ENCODE measurements at regions not wholly inside any gene's neighbourhood (a gene's known extent, or its start where the extent isn't known, plus 50 kb on each side); places are given as distances from the start of the nearest gene placed in this dataset.
"Not testable (repeated sequence)": the region's sequence is repeated elsewhere in the genome, so short reads cannot be mapped to it uniquely, and the experiment has no call there.

DNA sequence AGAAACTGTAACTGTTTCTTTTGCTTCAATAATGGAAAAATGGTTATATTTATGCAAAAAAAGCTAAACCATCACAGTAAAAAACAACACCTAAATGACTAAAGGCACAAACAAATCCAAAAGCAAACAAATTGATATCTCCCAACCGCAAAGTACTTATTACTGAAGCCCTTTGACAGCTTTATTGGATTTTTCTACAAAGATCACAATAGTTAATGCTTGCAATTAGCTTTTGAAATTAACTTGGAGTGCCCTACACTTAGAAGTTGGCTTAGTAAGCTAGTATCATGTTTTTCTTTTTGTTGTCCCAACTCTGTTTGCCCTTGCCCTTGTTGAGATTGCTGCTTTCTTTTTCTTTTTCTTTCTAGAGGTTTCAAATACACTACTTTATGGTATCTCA is 257.5 kb downstream of the INHBA start:
- no peaks in the 10 kb centered on the region for H3K36me3 ChIP-seq (ENCODE audit: control insufficient read depth in 1 of 2, insufficient read depth in 2 of 2, low read length in 2 of 2)
- no peaks in the 10 kb centered on the region for H3K9me3 ChIP-seq (ENCODE audit: control insufficient read depth in 1 of 2, low read length in 2 of 2)
- no peaks in the 10 kb centered on the region for H3K27me3 ChIP-seq (ENCODE audit: low read depth, low read length)
- H3K4me1 ChIP-seq (ENCODE audit: control insufficient read depth in 1 of 2, insufficient read depth in 2 of 2, low read length in 2 of 2), result no peaks in the 10 kb centered on the region
- no peak overlapping the region for H3K27ac ChIP-seq (ENCODE audit: low read length)
- H3K4me3 ChIP-seq (ENCODE audit: low read depth in 1 of 2, low read length in 2 of 2), result no peak overlapping the region

DNA sequence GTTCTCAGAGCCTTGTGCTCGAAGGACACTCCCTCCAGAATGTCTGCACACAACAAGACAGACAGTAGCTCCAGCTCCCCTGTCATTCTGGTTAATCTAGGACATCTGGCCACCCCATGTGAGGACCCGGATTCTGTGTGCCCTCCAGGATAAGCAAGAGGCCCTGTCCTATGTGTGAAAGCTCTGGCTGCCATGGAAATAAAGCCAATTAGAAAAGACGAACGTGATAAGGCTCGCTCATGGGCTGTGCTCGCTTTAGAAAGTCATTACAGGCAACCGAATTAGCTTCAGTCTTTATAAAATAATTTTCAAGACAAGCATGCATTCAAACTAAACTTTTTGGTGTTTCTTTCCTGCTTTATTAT is 263.4 kb downstream of the INHBA start:
- H3K4me1 ChIP-seq (ENCODE audit: control insufficient read depth in 1 of 2, insufficient read depth in 2 of 2, low read length in 2 of 2), result no peaks in the 10 kb centered on the region
- H3K36me3 ChIP-seq (ENCODE audit: control insufficient read depth in 1 of 2, insufficient read depth in 2 of 2, low read length in 2 of 2), result no peaks in the 10 kb centered on the region
- no peak overlapping the region for H3K4me3 ChIP-seq (ENCODE audit: low read depth in 1 of 2, low read length in 2 of 2)
- no peaks in the 10 kb centered on the region for H3K27me3 ChIP-seq (ENCODE audit: low read depth, low read length)
- H3K9me3 ChIP-seq (ENCODE audit: control insufficient read depth in 1 of 2, low read length in 2 of 2), result no peaks in the 10 kb centered on the region
- no peak overlapping the region for H3K27ac ChIP-seq (ENCODE audit: low read length)

DNA sequence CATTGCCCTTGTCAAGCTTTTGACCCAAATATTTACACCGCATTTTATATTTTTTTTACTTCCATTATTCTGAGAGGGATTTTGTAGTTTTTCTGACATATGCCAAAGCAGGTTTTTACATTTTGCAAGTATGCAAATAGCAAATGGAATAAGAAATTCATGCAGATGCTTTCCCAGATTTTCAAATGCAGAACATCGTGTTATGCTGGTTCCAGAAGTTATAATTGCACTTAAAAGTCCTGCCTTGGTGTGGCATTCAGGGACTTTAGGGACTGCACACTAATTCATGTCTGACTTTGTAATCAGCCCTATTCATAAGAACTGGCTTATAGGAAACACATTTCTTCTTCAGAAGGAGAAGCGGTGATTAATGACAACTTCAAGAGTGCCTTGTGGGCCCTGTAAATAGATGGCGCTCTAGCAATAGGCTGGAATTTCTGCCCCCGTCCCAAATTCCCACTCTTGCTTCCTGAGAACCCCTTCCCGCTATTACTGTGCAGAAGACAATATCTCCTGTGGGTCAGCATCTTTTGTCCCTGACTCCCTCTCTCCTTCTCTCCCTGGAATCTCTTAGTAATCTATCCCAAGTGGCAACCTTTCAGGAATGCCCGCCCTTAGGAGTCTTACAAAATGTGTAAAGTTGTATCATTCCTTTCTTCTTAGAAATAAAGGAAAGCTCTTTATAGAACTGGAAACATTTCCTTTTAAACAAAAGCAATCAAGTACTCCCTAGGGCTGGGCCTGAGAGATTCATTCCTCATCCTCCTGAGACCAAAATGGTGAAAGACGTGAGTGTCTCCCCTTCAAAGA is 264.0 kb downstream of the INHBA start:
- no peaks in the 10 kb centered on the region for H3K4me1 ChIP-seq (ENCODE audit: control insufficient read depth in 1 of 2, insufficient read depth in 2 of 2, low read length in 2 of 2)
- H3K9me3 ChIP-seq (ENCODE audit: control insufficient read depth in 1 of 2, low read length in 2 of 2), result no peaks in the 10 kb centered on the region
- H3K27ac ChIP-seq (ENCODE audit: low read length), result no peak overlapping the region
- no peaks in the 10 kb centered on the region for H3K27me3 ChIP-seq (ENCODE audit: low read depth, low read length)
- no peak overlapping the region for H3K4me3 ChIP-seq (ENCODE audit: low read depth in 1 of 2, low read length in 2 of 2)
- H3K36me3 ChIP-seq (ENCODE audit: control insufficient read depth in 1 of 2, insufficient read depth in 2 of 2, low read length in 2 of 2), result no peaks in the 10 kb centered on the region

DNA sequence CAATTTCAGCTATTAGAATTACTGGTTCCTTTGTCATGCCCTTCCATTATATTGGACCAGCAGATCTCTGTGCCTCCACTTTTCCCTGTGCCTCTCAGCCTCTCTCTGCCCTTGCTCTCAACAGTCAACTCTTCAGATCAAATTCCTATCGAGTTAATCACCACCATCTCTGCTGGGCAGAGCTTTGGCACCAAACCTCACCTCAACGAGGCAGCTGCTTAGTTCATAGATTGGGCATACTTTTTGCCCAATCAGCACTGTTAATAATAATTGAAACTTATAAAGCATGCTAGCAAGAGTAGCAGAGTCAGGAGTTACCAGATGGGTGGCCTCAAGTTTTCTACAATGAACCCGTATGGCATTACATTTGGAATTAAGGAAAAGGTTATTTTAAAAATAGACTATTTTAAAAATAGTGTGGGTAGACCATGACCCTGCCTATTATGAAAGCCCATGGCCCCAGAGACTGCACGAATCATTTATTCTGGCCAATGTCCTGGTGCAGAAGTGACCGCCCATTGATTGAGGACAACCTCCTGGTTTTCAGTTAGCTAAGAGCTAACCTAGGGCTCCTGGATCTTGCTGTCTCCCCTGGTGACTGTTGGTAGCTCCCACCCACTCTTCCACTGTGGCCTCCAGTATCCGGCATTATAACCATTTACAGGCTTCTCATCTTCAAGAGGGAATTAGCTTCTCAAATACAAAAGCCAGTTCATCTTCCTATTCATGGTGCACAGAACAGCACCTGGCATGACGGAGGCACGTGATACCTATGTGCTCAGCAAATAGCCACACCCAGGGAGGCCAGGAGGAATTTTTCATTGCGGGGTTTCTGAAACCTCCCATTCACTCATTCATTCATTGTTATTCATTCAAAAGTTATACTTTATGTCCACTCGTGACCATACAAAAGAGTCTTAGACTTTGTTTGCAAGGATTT is 265.4 kb downstream of the INHBA start:
- Histone ChIP-seq H3K27me3 (ENCODE audit: low read depth, low read length) (no peaks in the 10 kb centered on the region), H3K36me3 (ENCODE audit: control insufficient read depth in 1 of 2, insufficient read depth in 2 of 2, low read length in 2 of 2) (no peaks in the 10 kb centered on the region), H3K27ac (ENCODE audit: low read length) (no peak overlapping the region), H3K9me3 (ENCODE audit: control insufficient read depth in 1 of 2, low read length in 2 of 2) (no peaks in the 10 kb centered on the region), H3K4me3 (ENCODE audit: low read depth in 1 of 2, low read length in 2 of 2) (no peak overlapping the region), H3K4me1 (ENCODE audit: control insufficient read depth in 1 of 2, insufficient read depth in 2 of 2, low read length in 2 of 2) (no peaks in the 10 kb centered on the region)

DNA sequence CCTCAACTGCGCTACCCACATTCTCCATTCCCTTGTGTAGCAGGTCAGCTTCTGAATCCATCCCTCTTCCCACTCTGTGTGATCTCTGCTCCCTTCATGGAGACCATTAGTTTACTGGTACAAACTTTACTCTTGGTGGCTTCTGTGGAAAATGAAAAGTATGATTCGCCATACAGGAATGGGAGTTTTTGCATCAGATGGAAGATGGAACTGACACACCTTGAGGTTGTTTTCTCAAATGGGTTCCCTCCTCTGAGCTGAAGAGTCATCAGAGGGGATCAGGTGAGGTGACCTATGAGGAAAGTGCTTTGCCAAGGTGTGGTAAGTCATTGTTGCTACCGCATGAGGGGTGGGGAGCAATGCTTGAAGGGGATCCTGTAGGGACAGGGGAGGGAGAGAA is 266.8 kb downstream of the INHBA start:
- Histone ChIP-seq H3K4me3 (ENCODE audit: low read depth in 1 of 2, low read length in 2 of 2) (no peak overlapping the region), H3K9me3 (ENCODE audit: control insufficient read depth in 1 of 2, low read length in 2 of 2) (no peaks in the 10 kb centered on the region), H3K4me1 (ENCODE audit: control insufficient read depth in 1 of 2, insufficient read depth in 2 of 2, low read length in 2 of 2) (no peaks in the 10 kb centered on the region), H3K27ac (ENCODE audit: low read length) (no peak overlapping the region), H3K36me3 (ENCODE audit: control insufficient read depth in 1 of 2, insufficient read depth in 2 of 2, low read length in 2 of 2) (no peaks in the 10 kb centered on the region), H3K27me3 (ENCODE audit: low read depth, low read length) (no peaks in the 10 kb centered on the region)

DNA sequence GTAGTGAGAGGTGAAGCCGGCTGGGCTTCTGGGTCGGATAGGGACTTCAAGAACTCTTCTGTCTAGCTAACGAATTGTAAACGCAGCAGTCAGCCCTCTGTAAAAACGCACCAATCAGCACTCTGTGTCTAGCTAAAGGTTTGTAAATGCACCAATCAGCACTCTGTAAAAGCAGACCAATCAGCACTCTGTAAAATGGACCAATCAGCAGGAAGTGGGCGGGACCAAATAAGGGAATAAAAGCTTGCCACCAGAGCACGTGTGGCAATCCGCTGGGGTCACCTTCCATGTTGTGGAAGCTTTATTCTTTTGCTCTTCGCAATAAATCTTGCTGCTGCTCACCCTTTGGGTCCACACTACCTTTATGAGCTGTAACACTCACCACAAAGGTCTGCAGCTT is 267.9 kb downstream of the INHBA start:
- H3K4me3 ChIP-seq (ENCODE audit: low read depth in 1 of 2, low read length in 2 of 2); H3K4me1 ChIP-seq (ENCODE audit: control insufficient read depth in 1 of 2, insufficient read depth in 2 of 2, low read length in 2 of 2); H3K9me3 ChIP-seq (ENCODE audit: control insufficient read depth in 1 of 2, low read length in 2 of 2); H3K36me3 ChIP-seq (ENCODE audit: control insufficient read depth in 1 of 2, insufficient read depth in 2 of 2, low read length in 2 of 2); H3K27ac ChIP-seq (ENCODE audit: low read length); H3K27me3 ChIP-seq (ENCODE audit: low read depth, low read length): not testable (repeated sequence)

DNA sequence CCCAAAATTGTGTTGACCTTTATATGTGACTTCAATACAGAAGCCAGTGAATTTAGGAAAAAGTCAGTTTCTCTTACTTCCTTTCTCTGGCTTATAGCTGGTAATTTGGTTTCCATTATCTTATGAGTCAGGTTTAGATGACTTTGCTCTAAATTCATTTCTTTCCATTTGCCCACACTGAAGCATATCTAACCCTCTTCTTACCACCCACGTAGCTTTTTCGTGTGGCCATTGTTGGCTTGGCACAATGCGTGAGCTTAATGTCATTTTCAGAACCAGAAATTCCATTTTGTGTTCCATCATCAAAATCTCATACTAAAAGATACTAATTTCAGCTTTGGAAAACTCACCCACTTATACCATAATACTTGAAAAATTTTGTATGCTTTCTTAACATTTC is 271.2 kb downstream of the INHBA start:
- H3K36me3 ChIP-seq (ENCODE audit: control insufficient read depth in 1 of 2, insufficient read depth in 2 of 2, low read length in 2 of 2), result no peaks in the 10 kb centered on the region
- H3K27me3 ChIP-seq (ENCODE audit: low read depth, low read length), result no peaks in the 10 kb centered on the region
- H3K27ac ChIP-seq (ENCODE audit: low read length), result no peak overlapping the region
- H3K9me3 ChIP-seq (ENCODE audit: control insufficient read depth in 1 of 2, low read length in 2 of 2), result no peaks in the 10 kb centered on the region
- H3K4me3 ChIP-seq (ENCODE audit: low read depth in 1 of 2, low read length in 2 of 2), result no peak overlapping the region
- no peaks in the 10 kb centered on the region for H3K4me1 ChIP-seq (ENCODE audit: control insufficient read depth in 1 of 2, insufficient read depth in 2 of 2, low read length in 2 of 2)

DNA sequence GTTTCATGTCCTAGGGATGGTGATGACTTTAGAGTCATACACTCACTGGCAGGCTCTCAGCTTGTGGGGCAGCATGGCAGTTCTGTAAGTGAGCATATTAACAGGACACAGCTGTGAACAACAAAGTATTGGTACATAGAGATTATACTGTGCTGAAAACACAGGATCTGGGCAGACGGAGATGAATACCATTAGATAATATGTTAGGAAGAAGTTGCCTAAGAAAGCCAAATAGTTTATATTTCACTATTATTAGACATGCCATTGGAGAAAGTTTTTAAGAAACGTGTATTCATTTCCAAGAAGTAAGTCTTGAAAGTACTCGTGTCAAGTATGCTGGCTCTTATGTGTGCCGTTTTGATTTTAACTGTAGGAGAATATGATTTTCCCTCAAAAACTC is 274.5 kb downstream of the INHBA start:
- H3K36me3 ChIP-seq (ENCODE audit: control insufficient read depth in 1 of 2, insufficient read depth in 2 of 2, low read length in 2 of 2), result no peaks in the 10 kb centered on the region
- H3K27me3 ChIP-seq (ENCODE audit: low read depth, low read length), result no peaks in the 10 kb centered on the region
- H3K9me3 ChIP-seq (ENCODE audit: control insufficient read depth in 1 of 2, low read length in 2 of 2), result no peaks in the 10 kb centered on the region
- H3K27ac ChIP-seq (ENCODE audit: low read length), result no peak overlapping the region
- H3K4me1 ChIP-seq (ENCODE audit: control insufficient read depth in 1 of 2, insufficient read depth in 2 of 2, low read length in 2 of 2), result no peaks in the 10 kb centered on the region
- no peak overlapping the region for H3K4me3 ChIP-seq (ENCODE audit: low read depth in 1 of 2, low read length in 2 of 2)

DNA sequence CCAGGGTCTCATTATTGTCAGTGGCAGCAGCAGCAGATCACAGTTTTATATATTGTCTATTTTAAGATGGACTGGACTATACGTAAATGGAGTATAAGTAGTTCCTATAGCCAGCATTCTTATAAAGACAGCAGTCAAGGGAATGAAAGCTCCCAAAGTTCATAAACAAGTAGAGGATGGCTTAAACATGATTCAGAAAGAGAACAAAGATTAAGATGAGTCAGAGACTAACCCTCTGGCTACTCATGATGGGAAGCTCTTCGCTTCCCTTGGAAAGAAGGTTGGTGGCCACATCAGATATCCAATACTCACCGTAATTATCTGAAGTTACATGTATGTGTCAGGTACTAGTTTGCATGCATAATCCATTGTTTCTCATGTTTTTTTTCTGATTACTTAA is 277.0 kb downstream of the INHBA start:
- Histone ChIP-seq H3K36me3 (ENCODE audit: control insufficient read depth in 1 of 2, insufficient read depth in 2 of 2, low read length in 2 of 2) (no peaks in the 10 kb centered on the region), H3K27me3 (ENCODE audit: low read depth, low read length) (no peaks in the 10 kb centered on the region), H3K9me3 (ENCODE audit: control insufficient read depth in 1 of 2, low read length in 2 of 2) (no peaks in the 10 kb centered on the region), H3K27ac (ENCODE audit: low read length) (no peak overlapping the region), H3K4me1 (ENCODE audit: control insufficient read depth in 1 of 2, insufficient read depth in 2 of 2, low read length in 2 of 2) (no peaks in the 10 kb centered on the region), H3K4me3 (ENCODE audit: low read depth in 1 of 2, low read length in 2 of 2) (no peak overlapping the region)

DNA sequence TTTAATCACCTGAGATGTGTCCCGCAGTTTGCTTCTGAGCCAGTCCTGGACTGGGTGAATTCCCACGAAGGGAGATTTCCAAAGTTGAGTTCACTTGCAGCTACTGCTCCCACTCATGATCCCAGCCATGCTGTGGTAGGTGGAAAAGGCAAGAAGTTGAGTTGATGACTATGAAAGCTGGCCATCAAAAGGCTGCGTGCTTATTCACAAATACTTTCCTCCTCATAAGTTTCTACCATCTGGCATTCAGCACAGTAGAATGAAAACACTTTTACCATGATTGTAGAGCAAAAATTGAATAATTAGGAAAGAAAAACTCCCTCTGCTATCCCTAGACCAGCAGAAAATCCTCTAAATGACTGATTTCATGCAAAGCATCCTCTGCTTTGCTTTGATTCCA is 281.8 kb downstream of the INHBA start:
- no peak overlapping the region for H3K4me3 ChIP-seq (ENCODE audit: low read depth in 1 of 2, low read length in 2 of 2)
- H3K4me1 ChIP-seq (ENCODE audit: control insufficient read depth in 1 of 2, insufficient read depth in 2 of 2, low read length in 2 of 2), result no peaks in the 10 kb centered on the region
- no peaks in the 10 kb centered on the region for H3K27me3 ChIP-seq (ENCODE audit: low read depth, low read length)
- H3K9me3 ChIP-seq (ENCODE audit: control insufficient read depth in 1 of 2, low read length in 2 of 2), result no peaks in the 10 kb centered on the region
- H3K27ac ChIP-seq (ENCODE audit: low read length), result no peak overlapping the region
- H3K36me3 ChIP-seq (ENCODE audit: control insufficient read depth in 1 of 2, insufficient read depth in 2 of 2, low read length in 2 of 2), result no peaks in the 10 kb centered on the region

DNA sequence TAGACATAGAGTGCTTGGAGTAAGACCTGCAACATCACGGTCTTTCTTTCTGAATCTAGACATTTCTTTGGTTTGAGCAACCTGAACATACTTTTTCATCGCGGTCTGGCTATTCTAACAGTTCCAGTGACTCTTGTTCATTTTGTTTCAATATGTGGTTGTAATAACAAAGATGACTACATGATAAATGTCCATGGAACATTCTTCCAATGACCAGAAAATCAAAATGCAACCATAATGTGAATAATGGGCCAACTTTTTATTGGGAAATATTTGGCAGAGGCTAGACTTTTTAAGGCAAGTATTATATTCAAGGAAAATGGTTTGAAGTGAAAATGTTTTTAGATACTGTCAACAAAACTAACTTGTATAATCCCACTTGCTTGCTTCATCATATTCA is 282.5 kb downstream of the INHBA start:
- Histone ChIP-seq H3K4me3 (ENCODE audit: low read depth in 1 of 2, low read length in 2 of 2) (no peak overlapping the region), H3K9me3 (ENCODE audit: control insufficient read depth in 1 of 2, low read length in 2 of 2) (no peaks in the 10 kb centered on the region), H3K4me1 (ENCODE audit: control insufficient read depth in 1 of 2, insufficient read depth in 2 of 2, low read length in 2 of 2) (no peaks in the 10 kb centered on the region), H3K27ac (ENCODE audit: low read length) (no peak overlapping the region), H3K27me3 (ENCODE audit: low read depth, low read length) (no peaks in the 10 kb centered on the region), H3K36me3 (ENCODE audit: control insufficient read depth in 1 of 2, insufficient read depth in 2 of 2, low read length in 2 of 2) (no peaks in the 10 kb centered on the region)

Measured in muscle layer of duodenum (tissue), 2 donors.